ENCODE measurements at regions not wholly inside any gene's neighbourhood (a gene's known extent, or its start where the extent isn't known, plus 50 kb on each side); places are given as distances from the start of the nearest gene placed in this dataset.
A peak's percentile ranks its signal among the peaks of the same experiment; 100 is the strongest.
"Not testable (repeated sequence)": the region's sequence is repeated elsewhere in the genome, so short reads cannot be mapped to it uniquely, and the experiment has no call there.

DNA sequence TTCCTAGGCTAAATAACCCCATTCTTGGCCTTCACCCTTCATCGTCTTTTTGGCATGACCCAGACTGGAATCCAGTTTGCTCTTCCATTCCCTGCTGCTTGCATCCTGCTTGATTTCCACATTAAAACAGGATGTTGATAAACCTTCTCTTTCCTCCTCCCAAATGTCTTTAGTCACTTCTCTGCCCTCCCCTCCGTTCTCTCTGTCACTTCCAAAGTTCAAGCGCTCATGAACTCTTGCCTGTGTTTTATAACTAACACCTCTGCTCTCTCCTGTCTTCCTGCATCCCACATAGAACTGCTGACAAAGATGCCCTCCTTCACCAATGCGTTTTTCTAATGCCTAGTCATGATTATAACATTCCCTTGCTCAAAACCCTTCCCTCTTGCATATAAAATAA lies 65.6 kb upstream of the SLC44A3 start:
- no peaks in the 10 kb centered on the region for H3K36me3 ChIP-seq
- no peak overlapping the region for H3K4me3 ChIP-seq
- no peak overlapping the region for H3K9ac ChIP-seq (ENCODE audit: low read depth in 2 of 2, low read length in 2 of 2)
- no peaks in the 10 kb centered on the region for H3K9me3 ChIP-seq
- H3K27ac ChIP-seq: peak overlapping the region; percentile 36
- TF ChIP-seq, protein P1, sequence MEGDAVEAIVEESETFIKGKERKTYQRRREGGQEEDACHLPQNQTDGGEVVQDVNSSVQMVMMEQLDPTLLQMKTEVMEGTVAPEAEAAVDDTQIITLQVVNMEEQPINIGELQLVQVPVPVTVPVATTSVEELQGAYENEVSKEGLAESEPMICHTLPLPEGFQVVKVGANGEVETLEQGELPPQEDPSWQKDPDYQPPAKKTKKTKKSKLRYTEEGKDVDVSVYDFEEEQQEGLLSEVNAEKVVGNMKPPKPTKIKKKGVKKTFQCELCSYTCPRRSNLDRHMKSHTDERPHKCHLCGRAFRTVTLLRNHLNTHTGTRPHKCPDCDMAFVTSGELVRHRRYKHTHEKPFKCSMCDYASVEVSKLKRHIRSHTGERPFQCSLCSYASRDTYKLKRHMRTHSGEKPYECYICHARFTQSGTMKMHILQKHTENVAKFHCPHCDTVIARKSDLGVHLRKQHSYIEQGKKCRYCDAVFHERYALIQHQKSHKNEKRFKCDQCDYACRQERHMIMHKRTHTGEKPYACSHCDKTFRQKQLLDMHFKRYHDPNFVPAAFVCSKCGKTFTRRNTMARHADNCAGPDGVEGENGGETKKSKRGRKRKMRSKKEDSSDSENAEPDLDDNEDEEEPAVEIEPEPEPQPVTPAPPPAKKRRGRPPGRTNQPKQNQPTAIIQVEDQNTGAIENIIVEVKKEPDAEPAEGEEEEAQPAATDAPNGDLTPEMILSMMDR (IDR thresholded peaks at IDR 0.05): no peak
- no peaks in the 10 kb centered on the region for H3K4me1 ChIP-seq
- no peak for DNase-seq
- H3K27me3 ChIP-seq: no peaks in the 10 kb centered on the region
- intact Hi-C loops (cut with DNase I): no loop called here

DNA sequence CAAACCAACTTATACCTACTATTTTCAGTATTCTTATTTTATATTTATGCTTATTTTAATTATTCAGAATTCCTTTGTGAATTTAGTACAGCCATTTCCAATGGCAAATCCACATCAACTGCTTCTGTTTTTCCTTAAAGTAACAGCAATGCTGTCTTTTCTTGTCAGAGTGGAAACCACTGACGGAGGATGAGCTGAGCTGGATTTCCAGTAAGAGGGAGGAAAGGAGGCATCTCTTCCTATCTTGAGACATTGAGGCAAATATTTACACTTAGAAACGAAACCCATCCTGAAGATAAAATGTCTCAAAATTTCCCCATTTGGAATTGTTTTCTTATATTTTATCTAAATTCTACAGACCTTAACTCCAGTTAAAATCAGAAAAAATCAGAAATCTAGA lies 66.1 kb upstream of the SLC44A3 start:
- H3K9me3 ChIP-seq: no peaks in the 10 kb centered on the region
- no peak overlapping the region for H3K4me3 ChIP-seq
- no peaks in the 10 kb centered on the region for H3K27me3 ChIP-seq
- intact Hi-C loops (cut with DNase I): no loop called here
- H3K4me1 ChIP-seq: no peaks in the 10 kb centered on the region
- H3K9ac ChIP-seq (ENCODE audit: low read depth in 2 of 2, low read length in 2 of 2): no peak overlapping the region
- TF ChIP-seq, protein P1 (IDR thresholded peaks at IDR 0.05): no peak
- no peak for DNase-seq
- H3K27ac ChIP-seq: peak overlapping the region; percentile 36
- no peaks in the 10 kb centered on the region for H3K36me3 ChIP-seq

DNA sequence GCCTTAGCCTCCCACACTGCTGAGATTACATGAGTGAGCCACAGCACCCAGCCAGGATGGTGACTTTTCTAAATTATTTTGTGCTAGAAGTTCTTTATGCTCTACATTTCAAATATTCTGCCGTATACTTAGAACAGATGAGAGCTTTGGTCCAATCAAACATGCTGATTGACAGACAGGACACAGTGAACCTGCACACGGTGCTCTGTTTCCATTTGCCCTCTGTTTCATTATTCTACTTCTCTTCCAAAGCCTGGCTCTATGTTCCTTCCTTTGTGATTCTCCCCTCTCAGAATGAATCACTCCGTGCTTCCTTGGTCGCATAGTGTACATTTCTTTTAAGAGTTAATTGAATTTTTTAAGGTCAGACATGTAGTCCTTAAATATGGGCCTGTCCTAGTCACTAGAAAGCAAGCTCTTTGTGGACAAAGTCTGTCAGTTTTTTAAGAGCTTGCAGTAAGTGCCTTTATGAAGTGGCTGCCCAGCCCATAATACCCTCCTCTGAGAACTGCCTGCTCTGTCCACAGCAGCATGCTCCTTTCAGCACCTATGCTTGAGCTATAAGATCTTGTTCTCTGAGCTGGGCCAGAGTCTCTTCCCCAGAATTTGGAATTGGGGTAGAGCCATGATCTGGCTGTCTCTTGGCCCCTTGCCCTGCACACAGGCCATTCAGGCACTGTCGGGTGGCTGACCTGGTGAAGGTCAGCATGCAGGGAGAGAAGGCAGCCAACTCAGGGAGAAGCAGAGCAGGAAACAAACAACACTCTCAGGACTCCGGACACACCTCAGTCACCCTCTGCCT lies 66.8 kb upstream of the SLC44A3 start:
- Histone ChIP-seq H3K4me1 (no peaks in the 10 kb centered on the region), H3K4me3 (no peak overlapping the region), H3K36me3 (no peaks in the 10 kb centered on the region), H3K9me3 (no peaks in the 10 kb centered on the region), H3K9ac (ENCODE audit: low read depth in 2 of 2, low read length in 2 of 2) (no peak overlapping the region), H3K27ac (peak overlapping the region; percentile 36), H3K27me3 (no peaks in the 10 kb centered on the region)
- intact Hi-C loops (cut with DNase I): no loop called here
- TF ChIP-seq, protein P1 (IDR thresholded peaks at IDR 0.05): no peak
- DNase-seq: no peak

DNA sequence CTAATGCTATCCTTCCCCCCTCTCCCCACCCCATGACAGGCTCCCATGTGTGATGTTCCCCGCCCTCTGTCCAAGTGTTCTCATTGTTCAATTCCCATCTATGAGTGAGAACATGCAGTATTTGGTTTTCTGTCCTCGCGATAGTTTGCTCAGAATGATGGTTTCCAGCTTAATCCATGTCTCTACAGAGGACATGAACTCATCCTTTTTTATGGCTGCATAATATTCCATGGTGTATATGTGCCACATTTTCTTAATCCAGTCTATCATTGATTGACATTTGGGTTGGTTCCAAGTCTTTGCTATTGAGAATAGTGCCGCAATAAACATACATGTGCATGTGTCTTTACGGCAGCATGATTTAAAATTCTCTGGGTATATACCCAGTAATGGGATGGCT lies 68.7 kb upstream of the SLC44A3 start:
- H3K9ac ChIP-seq (ENCODE audit: low read depth in 2 of 2, low read length in 2 of 2); H3K9me3 ChIP-seq; DNase-seq; H3K4me1 ChIP-seq; H3K36me3 ChIP-seq; intact Hi-C loops (cut with DNase I); H3K27me3 ChIP-seq; H3K4me3 ChIP-seq; H3K27ac ChIP-seq: not testable (repeated sequence)

DNA sequence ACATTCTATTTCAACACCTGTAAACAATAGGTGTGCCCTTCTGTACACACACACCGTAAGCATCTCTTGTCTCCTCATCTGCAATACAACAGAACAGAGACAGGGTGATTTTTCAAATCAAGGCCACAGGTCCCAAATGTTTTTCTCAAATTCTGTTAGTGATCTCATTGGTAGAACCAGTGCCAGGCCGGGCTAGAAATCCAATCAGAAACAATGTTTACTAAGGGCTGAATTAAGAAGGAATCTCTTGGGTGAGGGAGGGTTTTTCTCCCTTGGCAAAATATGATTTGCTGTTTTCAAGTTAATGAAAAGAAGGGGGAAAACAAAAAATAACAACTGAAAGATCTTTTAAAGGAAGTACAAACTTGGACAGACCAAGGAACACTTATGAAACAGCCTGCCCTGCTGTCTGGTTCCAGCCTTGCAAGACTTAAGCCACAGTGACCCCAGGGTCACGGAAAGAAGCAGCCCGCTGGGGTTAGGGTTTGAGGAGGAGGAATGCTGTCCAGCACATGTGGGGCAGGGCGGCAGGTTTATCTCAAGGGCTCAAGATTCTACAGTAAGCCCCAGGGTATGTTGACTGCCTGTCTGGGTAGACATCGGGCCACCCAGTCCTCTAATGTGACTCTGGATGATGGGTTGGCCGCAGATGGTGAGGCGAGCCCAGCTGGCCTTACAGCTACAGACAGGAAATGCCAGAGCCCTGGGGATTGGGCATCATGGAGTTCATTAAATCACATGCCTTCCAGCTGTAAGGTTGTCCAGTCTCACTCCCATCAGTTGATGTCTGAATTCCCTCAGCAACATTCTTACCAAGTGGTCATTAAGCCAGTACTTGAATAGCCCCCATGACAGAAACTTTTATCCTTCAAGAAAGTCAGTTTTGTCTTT lies 73.3 kb upstream of the SLC44A3 start:
- H3K9me3 ChIP-seq: no peaks in the 10 kb centered on the region
- H3K4me3 ChIP-seq: no peak overlapping the region
- H3K27ac ChIP-seq: no peak overlapping the region
- no peak for DNase-seq
- H3K9ac ChIP-seq (ENCODE audit: low read depth in 2 of 2, low read length in 2 of 2): no peak overlapping the region
- no peaks in the 10 kb centered on the region for H3K36me3 ChIP-seq
- TF ChIP-seq, protein P1 (IDR thresholded peaks at IDR 0.05): no peak
- intact Hi-C loops (cut with DNase I): no loop called here
- peaks cover 11% of the 10 kb centered on the region for H3K4me1 ChIP-seq
- no peaks in the 10 kb centered on the region for H3K27me3 ChIP-seq

Data from colonic mucosa (tissue), 4 donors.